ENCODE measurements at regions not wholly inside any gene's neighbourhood (a gene's known extent, or its start where the extent isn't known, plus 50 kb on each side); places are given as distances from the start of the nearest gene placed in this dataset.
"Not testable (repeated sequence)": the region's sequence is repeated elsewhere in the genome, so short reads cannot be mapped to it uniquely, and the experiment has no call there.

- DNase-seq (ENCODE audit: low read depth, low spot score) = peak; percentile 5
- in situ Hi-C loops (cut with HindIII; ENCODE audit: low sequenced_read_pairs) = no loop called here
- no peak for TF ChIP-seq CTCF (IDR thresholded peaks at IDR 0.05; ENCODE audit: low read depth, low read length)
- no peak overlapping the region for H3K4me3 ChIP-seq (ENCODE audit: low read depth, low read length)
Measured at GRCh38 chr6:153392156-153392555, 261.1 kb upstream of the RGS17 start.

- in situ Hi-C loops (cut with HindIII; ENCODE audit: low sequenced_read_pairs) = no loop called here
- H3K4me3 ChIP-seq (ENCODE audit: low read depth, low read length) = no peak overlapping the region
- DNase-seq (ENCODE audit: low read depth, low spot score) = no peak
- TF ChIP-seq CTCF (IDR thresholded peaks at IDR 0.05; ENCODE audit: low read depth, low read length) = no peak
Measured at GRCh38 chr6:153373869-153374268, 242.8 kb upstream of the RGS17 start.

GRCh38 chr6:153368131-153368530 is 237.0 kb upstream of the RGS17 start:
- in situ Hi-C loops (cut with HindIII; ENCODE audit: low sequenced_read_pairs) = no loop called here
- DNase-seq (ENCODE audit: low read depth, low spot score) = no peak
- no peak overlapping the region for H3K4me3 ChIP-seq (ENCODE audit: low read depth, low read length)
- no peak for TF ChIP-seq CTCF (IDR thresholded peaks at IDR 0.05; ENCODE audit: low read depth, low read length)

GRCh38 chr6:153367021-153367420 is 235.9 kb upstream of the RGS17 start:
- no peak for DNase-seq (ENCODE audit: low read depth, low spot score)
- in situ Hi-C loops (cut with HindIII; ENCODE audit: low sequenced_read_pairs) = no loop called here
- TF ChIP-seq CTCF (IDR thresholded peaks at IDR 0.05; ENCODE audit: low read depth, low read length) = no peak
- H3K4me3 ChIP-seq (ENCODE audit: low read depth, low read length) = no peak overlapping the region

GRCh38 chr6:153357391-153357790 is 226.3 kb upstream of the RGS17 start:
- no peak overlapping the region for H3K4me3 ChIP-seq (ENCODE audit: low read depth, low read length)
- in situ Hi-C loops (cut with HindIII; ENCODE audit: low sequenced_read_pairs) = no loop called here
- no peak for TF ChIP-seq CTCF (IDR thresholded peaks at IDR 0.05; ENCODE audit: low read depth, low read length)
- no peak for DNase-seq (ENCODE audit: low read depth, low spot score)

- in situ Hi-C loops (cut with HindIII; ENCODE audit: low sequenced_read_pairs) = no loop called here
- TF ChIP-seq CTCF (IDR thresholded peaks at IDR 0.05; ENCODE audit: low read depth, low read length) = no peak
- no peak overlapping the region for H3K4me3 ChIP-seq (ENCODE audit: low read depth, low read length)
- no peak for DNase-seq (ENCODE audit: low read depth, low spot score)
Measured at GRCh38 chr6:153340568-153340967, 209.5 kb upstream of the RGS17 start.

GRCh38 chr6:153334121-153334520 is 203.0 kb upstream of the RGS17 start:
- no peak for TF ChIP-seq CTCF (IDR thresholded peaks at IDR 0.05; ENCODE audit: low read depth, low read length)
- DNase-seq (ENCODE audit: low read depth, low spot score) = no peak
- in situ Hi-C loops (cut with HindIII; ENCODE audit: low sequenced_read_pairs) = no loop called here
- no peak overlapping the region for H3K4me3 ChIP-seq (ENCODE audit: low read depth, low read length)

- DNase-seq (ENCODE audit: low read depth, low spot score); H3K4me3 ChIP-seq (ENCODE audit: low read depth, low read length); in situ Hi-C loops (cut with HindIII; ENCODE audit: low sequenced_read_pairs): not testable (repeated sequence)
Measured at GRCh38 chr6:153331221-153331620, 200.1 kb upstream of the RGS17 start.

Data from astrocyte of the spinal cord (primary cell).